H9 (cell line): ENCODE measurements at regions not wholly inside any gene's neighbourhood (a gene's known extent, or its start where the extent isn't known, plus 50 kb on each side); places are given as distances from the start of the nearest gene placed in this dataset.
"Not testable (repeated sequence)": the region's sequence is repeated elsewhere in the genome, so short reads cannot be mapped to it uniquely, and the experiment has no call there.

Source experiments
- DNase-seq: peaks from one replicate; pipeline ENCODE4 v3.0.0-alpha.2; 2017
- H2AFZ ChIP-seq: one replicate; pipeline ENCODE4 v1.6.1; 2013; ENCODE audit warnings: mild to moderate bottlenecking, low read length, control low read depth, moderate library complexity
- H2AK5ac ChIP-seq: 2 replicates; pipeline ENCODE4 v1.6.1; 2013; ENCODE audit warnings: low read length, control low read depth, mixed read lengths; ENCODE audit not compliant: insufficient read length
- H2BK120ac ChIP-seq: one replicate; pipeline ENCODE4 v1.6.1; 2013; ENCODE audit warnings: low read depth, mild to moderate bottlenecking, low read length, control low read depth, inconsistent platforms; ENCODE audit not compliant: poor library complexity, severe bottlenecking
- H2BK12ac ChIP-seq: 2 replicates; pipeline ENCODE4 v1.6.1; 2013; ENCODE audit warnings: low read length, control low read depth, mixed read lengths, low read depth; ENCODE audit not compliant: insufficient read length
- H2BK15ac ChIP-seq: 2 replicates; pipeline ENCODE4 v1.6.1; 2013; ENCODE audit warnings: low read depth, low read length, control low read depth
- H2BK20ac ChIP-seq: one replicate; pipeline ENCODE4 v1.6.1; 2013; ENCODE audit warnings: low read depth, mild to moderate bottlenecking, low read length, control low read depth, inconsistent platforms; ENCODE audit not compliant: poor library complexity, severe bottlenecking
- H2BK5ac ChIP-seq: 2 replicates; pipeline ENCODE4 v1.6.1; 2013; ENCODE audit warnings: low read length, control low read depth, mixed read lengths; ENCODE audit not compliant: insufficient read length
- H3K14ac ChIP-seq: 2 replicates; pipeline ENCODE4 v1.6.1; 2013; ENCODE audit warnings: low read length, control low read depth; ENCODE audit not compliant: insufficient read depth
- H3K18ac ChIP-seq: 2 replicates; pipeline ENCODE4 v1.6.1; 2013; ENCODE audit warnings: low read depth, mild to moderate bottlenecking, mixed read lengths, low read length, control low read depth; ENCODE audit not compliant: insufficient read length
- H3K23ac ChIP-seq: 2 replicates; pipeline ENCODE4 v1.6.1; 2013; ENCODE audit warnings: low read length, control low read depth, mixed read lengths, low read depth; ENCODE audit not compliant: insufficient read length
- H3K23me2 ChIP-seq: 2 replicates; pipeline ENCODE4 v1.6.1; 2013; ENCODE audit warnings: low read depth, mild to moderate bottlenecking, mixed read lengths, low read length, control low read depth; ENCODE audit not compliant: insufficient read length, poor library complexity, severe bottlenecking
- H3K27ac ChIP-seq: 2 replicates; pipeline ENCODE4 v1.5.1; 2013; ENCODE audit warnings: low read length, control low read depth, mixed read lengths, low read depth; ENCODE audit not compliant: insufficient read length
- H3K27me3 ChIP-seq: 2 replicates; pipeline ENCODE4 v1.6.1; 2013; ENCODE audit warnings: low read length, control low read depth, inconsistent platforms; ENCODE audit not compliant: insufficient read depth
- H3K4ac ChIP-seq: 2 replicates; pipeline ENCODE4 v1.6.1; 2013; ENCODE audit warnings: low read depth, mild to moderate bottlenecking, control low read depth, inconsistent platforms, low read length, moderate library complexity
- H3K4me1 ChIP-seq: 2 replicates; pipeline ENCODE4 v1.6.1; 2013; ENCODE audit warnings: low read length, control low read depth, inconsistent platforms; ENCODE audit not compliant: insufficient read depth
- H3K4me2 ChIP-seq: 2 replicates; pipeline ENCODE4 v1.6.1; 2013; ENCODE audit warnings: low read length, control low read depth, mixed read lengths; ENCODE audit not compliant: insufficient read length, insufficient read depth
- H3K56ac ChIP-seq: 2 replicates; pipeline ENCODE4 v1.6.1; 2013; ENCODE audit warnings: low read depth, mild to moderate bottlenecking, mixed read lengths, low read length, control low read depth; ENCODE audit not compliant: insufficient read length
- H3K79me1 ChIP-seq: 2 replicates; pipeline ENCODE4 v1.6.1; 2013; ENCODE audit warnings: low read depth, mild to moderate bottlenecking, moderate library complexity, low read length, control low read depth, inconsistent platforms; ENCODE audit not compliant: insufficient read depth, poor library complexity, severe bottlenecking
- H3K79me2 ChIP-seq: 2 replicates; pipeline ENCODE4 v1.6.1; 2013; ENCODE audit warnings: low read length, control low read depth, inconsistent platforms; ENCODE audit not compliant: insufficient read depth
- H3K9ac ChIP-seq: 2 replicates; pipeline ENCODE4 v1.6.1; 2013; ENCODE audit warnings: low read length, control low read depth, mixed read lengths; ENCODE audit not compliant: insufficient read length; ENCODE audit errors: extremely low read depth
- H3K9me3 ChIP-seq: one replicate; pipeline ENCODE4 v1.6.1; 2013; ENCODE audit warnings: low read depth, low read length, inconsistent platforms; ENCODE audit not compliant: control insufficient read depth
- H3T11ph ChIP-seq: one replicate; pipeline ENCODE4 v1.6.1; 2013; ENCODE audit warnings: mild to moderate bottlenecking, low read length, control low read depth, inconsistent platforms
- H4K20me1 ChIP-seq: one replicate; pipeline ENCODE4 v1.6.1; 2013; ENCODE audit not compliant: control insufficient read depth, insufficient read length, insufficient read depth
- H4K5ac ChIP-seq: 2 replicates; pipeline ENCODE4 v1.6.1; 2013; ENCODE audit warnings: low read depth, mild to moderate bottlenecking, mixed read lengths, low read length, control low read depth; ENCODE audit not compliant: insufficient read length
- H4K8ac ChIP-seq: replicated peaks from 2 replicates; pipeline ENCODE4 v1.6.1; 2013; ENCODE audit warnings: low read length, control low read depth, mixed read lengths, low read depth; ENCODE audit not compliant: insufficient read length
- H4K91ac ChIP-seq: 2 replicates; pipeline ENCODE4 v1.6.1; 2013; ENCODE audit warnings: low read depth, mild to moderate bottlenecking, moderate library complexity, mixed read lengths, low read length, control low read depth; ENCODE audit not compliant: insufficient read length
- H3K27ac Mint-ChIP-seq, 3 experiments: 2 replicates in 2 of 3; 3 replicates in 1 of 3; pipeline ENCODE4 v1.8.0; 2020 to 2021; ENCODE audit warnings: mixed read lengths in 3 of 3, mild to moderate bottlenecking in 1 of 3, moderate library complexity in 1 of 3
- H3K27me3 Mint-ChIP-seq: 2 replicates; pipeline ENCODE4 v1.8.0; 2021; ENCODE audit warnings: low read depth, mild to moderate bottlenecking, moderate library complexity, mixed read lengths
- H3K36me3 Mint-ChIP-seq, 3 experiments: 2 replicates in 2 of 3; 3 replicates in 1 of 3; pipeline ENCODE4 v1.8.0; 2020 to 2021; ENCODE audit warnings: low read depth in 3 of 3, mixed read lengths in 3 of 3; ENCODE audit not compliant: insufficient read depth in 1 of 3
- H3K4me1 Mint-ChIP-seq, 2 experiments: 2 replicates each; pipeline ENCODE4 v1.8.0; 2020; ENCODE audit warnings: mixed read lengths in 2 of 2
- H3K4me3 Mint-ChIP-seq, 2 experiments: 2 replicates in 1 of 2; 3 replicates in 1 of 2; pipeline ENCODE4 v1.8.0; 2020 to 2021; ENCODE audit warnings: mild to moderate bottlenecking in 2 of 2, mixed read lengths in 2 of 2, moderate library complexity in 1 of 2
- H3K9me3 Mint-ChIP-seq, 2 experiments: 2 replicates in 1 of 2; 3 replicates in 1 of 2; pipeline ENCODE4 v1.8.0; 2020; ENCODE audit warnings: mild to moderate bottlenecking in 2 of 2, mixed read lengths in 2 of 2, moderate library complexity in 1 of 2
- WGBS: extraction: QIAGEN DNeasy Blood & Tissue Kit; methylation state at CpG from one replicate; pipeline ENCODE4 v1.1.7; 2013; ENCODE audit warnings: missing lambda C conversion rate, low lambda C conversion rate, mixed read lengths; ENCODE audit not compliant: insufficient read length; ENCODE audit errors: extremely low coverage; 5-methylcytosine and 5-hydroxymethylcytosine counted together
- TF ChIP-seq, protein P1 (sequence below): fragments of 200-600 bp; sonication (generic); conservative IDR thresholded peaks from 3 replicates; pipeline ENCODE4 v1.8.0; 2021; ENCODE audit warnings: antibody characterized with exemption, mild to moderate bottlenecking

GRCh38 chr4:179059396-179059795 is 1617.2 kb upstream of the AGA start:
- no peak overlapping the region for H3K27ac Mint-ChIP-seq
- TF ChIP-seq, protein P1, sequence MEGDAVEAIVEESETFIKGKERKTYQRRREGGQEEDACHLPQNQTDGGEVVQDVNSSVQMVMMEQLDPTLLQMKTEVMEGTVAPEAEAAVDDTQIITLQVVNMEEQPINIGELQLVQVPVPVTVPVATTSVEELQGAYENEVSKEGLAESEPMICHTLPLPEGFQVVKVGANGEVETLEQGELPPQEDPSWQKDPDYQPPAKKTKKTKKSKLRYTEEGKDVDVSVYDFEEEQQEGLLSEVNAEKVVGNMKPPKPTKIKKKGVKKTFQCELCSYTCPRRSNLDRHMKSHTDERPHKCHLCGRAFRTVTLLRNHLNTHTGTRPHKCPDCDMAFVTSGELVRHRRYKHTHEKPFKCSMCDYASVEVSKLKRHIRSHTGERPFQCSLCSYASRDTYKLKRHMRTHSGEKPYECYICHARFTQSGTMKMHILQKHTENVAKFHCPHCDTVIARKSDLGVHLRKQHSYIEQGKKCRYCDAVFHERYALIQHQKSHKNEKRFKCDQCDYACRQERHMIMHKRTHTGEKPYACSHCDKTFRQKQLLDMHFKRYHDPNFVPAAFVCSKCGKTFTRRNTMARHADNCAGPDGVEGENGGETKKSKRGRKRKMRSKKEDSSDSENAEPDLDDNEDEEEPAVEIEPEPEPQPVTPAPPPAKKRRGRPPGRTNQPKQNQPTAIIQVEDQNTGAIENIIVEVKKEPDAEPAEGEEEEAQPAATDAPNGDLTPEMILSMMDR, result no peak
- H4K5ac ChIP-seq, result no peak overlapping the region
- H3K4me3 Mint-ChIP-seq, result no peak overlapping the region
- no peaks in the 10 kb centered on the region for H3K9me3 ChIP-seq
- H3K14ac ChIP-seq, result no peak overlapping the region
- H2BK15ac ChIP-seq, result no peak overlapping the region
- no peak overlapping the region for H2BK20ac ChIP-seq
- no peaks in the 10 kb centered on the region for H3K79me1 ChIP-seq
- no peaks in the 10 kb centered on the region for H3K36me3 Mint-ChIP-seq
- H2AK5ac ChIP-seq, result no peak overlapping the region
- H3K27ac ChIP-seq, result no peak overlapping the region
- no peak overlapping the region for H2BK12ac ChIP-seq
- H3K4me1 Mint-ChIP-seq, result no peaks in the 10 kb centered on the region
- H3T11ph ChIP-seq, result no peak overlapping the region
- H3K9ac ChIP-seq, result no peak overlapping the region
- no peaks in the 10 kb centered on the region for H3K27me3 Mint-ChIP-seq
- no peak overlapping the region for H3K4me2 ChIP-seq
- H4K8ac ChIP-seq, result no peak overlapping the region
- H2BK5ac ChIP-seq, result no peak overlapping the region
- H3K4ac ChIP-seq, result no peak overlapping the region
- no peak overlapping the region for H3K18ac ChIP-seq
- H3K23me2 ChIP-seq, result no peaks in the 10 kb centered on the region
- no peak overlapping the region for H4K91ac ChIP-seq
- no peaks in the 10 kb centered on the region for H3K4me1 ChIP-seq
- WGBS, result no CpG with 5 or more reads among the region's 3 CpGs
- H4K20me1 ChIP-seq, result no peaks in the 10 kb centered on the region
- no peak overlapping the region for H2AFZ ChIP-seq
- no peaks in the 10 kb centered on the region for H3K27me3 ChIP-seq
- H2BK120ac ChIP-seq, result no peak overlapping the region
- H3K9me3 Mint-ChIP-seq, result no peaks in the 10 kb centered on the region; a peak in 1 of 5 replicates
- H3K23ac ChIP-seq, result no peak overlapping the region
- DNase-seq, result no peak
- H3K79me2 ChIP-seq, result no peaks in the 10 kb centered on the region
- H3K56ac ChIP-seq, result no peak overlapping the region

GRCh38 chr4:179066254-179066653 is 1624.0 kb upstream of the AGA start:
- H2BK5ac ChIP-seq, H2AFZ ChIP-seq, H2BK12ac ChIP-seq, H3K36me3 Mint-ChIP-seq, H3K23me2 ChIP-seq, H3K4me3 Mint-ChIP-seq, H2AK5ac ChIP-seq, H3K23ac ChIP-seq, H4K5ac ChIP-seq, H3K27me3 Mint-ChIP-seq, H3K4me2 ChIP-seq, H3K4me1 Mint-ChIP-seq, H2BK20ac ChIP-seq, H3K27me3 ChIP-seq, H4K8ac ChIP-seq, DNase-seq, H3K79me2 ChIP-seq, H3K4me1 ChIP-seq, H3K27ac Mint-ChIP-seq, H3T11ph ChIP-seq, H4K20me1 ChIP-seq, H3K9me3 ChIP-seq, H2BK15ac ChIP-seq, H3K56ac ChIP-seq, H3K9ac ChIP-seq, H3K79me1 ChIP-seq, H4K91ac ChIP-seq, H3K4ac ChIP-seq, H3K27ac ChIP-seq, H3K14ac ChIP-seq, H3K18ac ChIP-seq, H3K9me3 Mint-ChIP-seq, H2BK120ac ChIP-seq: not testable (repeated sequence)
- WGBS, result no CpG with 5 or more reads among the region's 12 CpGs
